Endometrium (tissue), 2 donors: ENCODE measurements at regions not wholly inside any gene's neighbourhood (a gene's known extent, or its start where the extent isn't known, plus 50 kb on each side); places are given as distances from the start of the nearest gene placed in this dataset.

Experiments used
- FAIRE-seq: peaks from 2 replicates; lab custom pipeline; 2012; peaks lifted over from hg19 to GRCh38; lab: Jason Lieb, UNC
- donor health status: control.
- donor health status: control.

GRCh38 chr1:88145752-88146151, 538.3 kb upstream of the PKN2 start:
- FAIRE-seq: no peak

GRCh38 chr1:88149686-88150085, 534.4 kb upstream of the PKN2 start:
- no peak for FAIRE-seq

GRCh38 chr1:88150330-88150729, 533.7 kb upstream of the PKN2 start:
- no peak for FAIRE-seq

- FAIRE-seq: no peak
These were observed 520.9 kb upstream of the PKN2 start for GRCh38 chr1:88163187-88163586.

GRCh38 chr1:88168126-88168525, 515.9 kb upstream of the PKN2 start:
- no peak for FAIRE-seq

GRCh38 chr1:88169139-88169538, 514.9 kb upstream of the PKN2 start:
- FAIRE-seq: no peak

GRCh38 chr1:88169939-88170338, 514.1 kb upstream of the PKN2 start:
- no peak for FAIRE-seq

- no peak for FAIRE-seq
These were observed 508.9 kb upstream of the PKN2 start for GRCh38 chr1:88175120-88175630.

- no peak for FAIRE-seq
These were observed 508.3 kb upstream of the PKN2 start for GRCh38 chr1:88175631-88176226.

GRCh38 chr1:88179943-88180342, 504.1 kb upstream of the PKN2 start:
- no peak for FAIRE-seq

- peak; percentile 4 for FAIRE-seq
These were observed 503.5 kb upstream of the PKN2 start for GRCh38 chr1:88180449-88181108.

- FAIRE-seq: no peak
These were observed 497.2 kb upstream of the PKN2 start for GRCh38 chr1:88186911-88187310.

- FAIRE-seq: no peak
These were observed 496.0 kb upstream of the PKN2 start for GRCh38 chr1:88188038-88188437.

- FAIRE-seq: no peak
These were observed 494.5 kb upstream of the PKN2 start for GRCh38 chr1:88189525-88189924.

- no peak for FAIRE-seq
These were observed 492.2 kb upstream of the PKN2 start for GRCh38 chr1:88191917-88192316.

GRCh38 chr1:88194542-88194941, 489.5 kb upstream of the PKN2 start:
- no peak for FAIRE-seq

- no peak for FAIRE-seq
These were observed 483.5 kb upstream of the PKN2 start for GRCh38 chr1:88200545-88200944.

- FAIRE-seq: no peak
These were observed 480.0 kb upstream of the PKN2 start for GRCh38 chr1:88204111-88204510.

GRCh38 chr1:88204612-88205167, 479.4 kb upstream of the PKN2 start:
- no peak for FAIRE-seq

GRCh38 chr1:88208389-88208788, 475.7 kb upstream of the PKN2 start:
- FAIRE-seq: no peak

GRCh38 chr1:88210103-88210787, 473.8 kb upstream of the PKN2 start:
- no peak for FAIRE-seq

- no peak for FAIRE-seq
These were observed 467.6 kb upstream of the PKN2 start for GRCh38 chr1:88216441-88216840.

GRCh38 chr1:88217386-88217785, 466.7 kb upstream of the PKN2 start:
- FAIRE-seq: no peak
